Transverse colon (tissue), 3 donors: ENCODE measurements at regions not wholly inside any gene's neighbourhood (a gene's known extent, or its start where the extent isn't known, plus 50 kb on each side); places are given as distances from the start of the nearest gene placed in this dataset.

Source experiments
- EP300 ChIP-seq: sonication (generic); formaldehyde crosslinking; IDR thresholded peaks from one replicate; pipeline ENCODE4 v1.6.1; 2017; ENCODE audit warnings: antibody characterized with exemption, low read depth
- POLR2A ChIP-seq: fragments of 450-650 bp; IDR thresholded peaks from one replicate; pipeline ENCODE4 v1.6.1; 2016; ENCODE audit warnings: antibody characterized with exemption, mild to moderate bottlenecking, moderate library complexity
- TF ChIP-seq, protein P1 (sequence below), 5 experiments: fragments of 200-600 bp in 3 of 5; fragments of 450-650 bp in 2 of 5; sonication (generic) in 3 of 5; IDR thresholded peaks; 1 replicate in 2 of 5; 2 replicates in 3 of 5; pipeline ENCODE4 v1.5.1; 2016 to 2017; ENCODE audit warnings: antibody characterized with exemption in 5 of 5, inconsistent platforms in 3 of 5, mild to moderate bottlenecking in 2 of 5, moderate library complexity in 1 of 5

DNA sequence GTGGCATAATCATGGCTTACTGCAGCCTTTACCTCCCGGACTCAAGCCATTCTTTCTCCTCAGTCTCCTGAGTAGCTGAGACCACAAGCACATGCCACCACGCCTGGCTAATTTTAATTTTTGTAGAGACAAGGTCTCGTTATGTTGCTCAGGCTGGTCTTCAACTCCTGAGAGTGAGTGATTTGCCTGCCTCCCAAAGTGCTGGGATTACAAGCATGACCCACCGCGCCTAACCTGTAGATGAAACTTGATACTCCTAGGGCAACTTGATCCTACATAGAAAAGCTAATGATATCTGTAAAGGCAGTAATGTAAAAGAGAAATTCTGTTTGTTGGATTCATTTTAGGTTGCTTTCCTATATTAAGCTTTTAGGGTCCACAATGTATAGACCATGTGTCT is 391.9 kb upstream of the THRB start:
- TF ChIP-seq, protein P1, sequence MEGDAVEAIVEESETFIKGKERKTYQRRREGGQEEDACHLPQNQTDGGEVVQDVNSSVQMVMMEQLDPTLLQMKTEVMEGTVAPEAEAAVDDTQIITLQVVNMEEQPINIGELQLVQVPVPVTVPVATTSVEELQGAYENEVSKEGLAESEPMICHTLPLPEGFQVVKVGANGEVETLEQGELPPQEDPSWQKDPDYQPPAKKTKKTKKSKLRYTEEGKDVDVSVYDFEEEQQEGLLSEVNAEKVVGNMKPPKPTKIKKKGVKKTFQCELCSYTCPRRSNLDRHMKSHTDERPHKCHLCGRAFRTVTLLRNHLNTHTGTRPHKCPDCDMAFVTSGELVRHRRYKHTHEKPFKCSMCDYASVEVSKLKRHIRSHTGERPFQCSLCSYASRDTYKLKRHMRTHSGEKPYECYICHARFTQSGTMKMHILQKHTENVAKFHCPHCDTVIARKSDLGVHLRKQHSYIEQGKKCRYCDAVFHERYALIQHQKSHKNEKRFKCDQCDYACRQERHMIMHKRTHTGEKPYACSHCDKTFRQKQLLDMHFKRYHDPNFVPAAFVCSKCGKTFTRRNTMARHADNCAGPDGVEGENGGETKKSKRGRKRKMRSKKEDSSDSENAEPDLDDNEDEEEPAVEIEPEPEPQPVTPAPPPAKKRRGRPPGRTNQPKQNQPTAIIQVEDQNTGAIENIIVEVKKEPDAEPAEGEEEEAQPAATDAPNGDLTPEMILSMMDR (IDR thresholded peaks at IDR 0.05): no peak
- TF ChIP-seq POLR2A: no peak
- no peak for TF ChIP-seq EP300
